Pulmonary artery endothelial cell (primary cell): ENCODE measurements at regions not wholly inside any gene's neighbourhood (a gene's known extent, or its start where the extent isn't known, plus 50 kb on each side); places are given as distances from the start of the nearest gene placed in this dataset.

ENCODE experiments used
- DNase-seq: peaks from one replicate; pipeline ENCODE4 v3.0.0-alpha.2; 2011; ENCODE audit warnings: low read depth, low spot score

- no peak for DNase-seq
Observed at GRCh38 chr16:80362816-80363215, 178.0 kb upstream of the DYNLRB2 start.

- no peak for DNase-seq
Observed at GRCh38 chr16:80356365-80356764, 184.4 kb upstream of the DYNLRB2 start.

- DNase-seq, result no peak
Observed at GRCh38 chr16:80355335-80355734, 185.5 kb upstream of the DYNLRB2 start.

- no peak for DNase-seq
Observed at GRCh38 chr16:80350061-80350460, 190.7 kb upstream of the DYNLRB2 start.

GRCh38 chr16:80347900-80348299, 192.9 kb upstream of the DYNLRB2 start:
- DNase-seq, result no peak

GRCh38 chr16:80347002-80347401, 193.8 kb upstream of the DYNLRB2 start:
- no peak for DNase-seq

GRCh38 chr16:80346111-80346632, 194.6 kb upstream of the DYNLRB2 start:
- DNase-seq, result no peak

GRCh38 chr16:80345701-80346100, 195.1 kb upstream of the DYNLRB2 start:
- DNase-seq, result no peak

- DNase-seq, result no peak
Observed at GRCh38 chr16:80344570-80344969, 196.2 kb upstream of the DYNLRB2 start.

- DNase-seq, result no peak
Observed at GRCh38 chr16:80341263-80341662, 199.5 kb upstream of the DYNLRB2 start.

GRCh38 chr16:80337786-80338185, 203.0 kb upstream of the DYNLRB2 start:
- DNase-seq, result no peak

GRCh38 chr16:80330803-80331202, 210.0 kb upstream of the DYNLRB2 start:
- no peak for DNase-seq

GRCh38 chr16:80330150-80330549, 210.6 kb upstream of the DYNLRB2 start:
- no peak for DNase-seq

- DNase-seq, result no peak
Observed at GRCh38 chr16:80327740-80328139, 213.1 kb upstream of the DYNLRB2 start.

- no peak for DNase-seq
Observed at GRCh38 chr16:80324371-80324770, 216.4 kb upstream of the DYNLRB2 start.

GRCh38 chr16:80323808-80324195, 217.0 kb upstream of the DYNLRB2 start:
- DNase-seq, result no peak

- DNase-seq, result no peak
Observed at GRCh38 chr16:80323187-80323807, 217.5 kb upstream of the DYNLRB2 start.

- DNase-seq, result no peak
Observed at GRCh38 chr16:80319181-80319580, 221.6 kb upstream of the DYNLRB2 start.

- no peak for DNase-seq
Observed at GRCh38 chr16:80318107-80318506, 222.7 kb upstream of the DYNLRB2 start.

- no peak for DNase-seq
Observed at GRCh38 chr16:80317599-80318037, 223.2 kb upstream of the DYNLRB2 start.

GRCh38 chr16:80317116-80317515, 223.7 kb upstream of the DYNLRB2 start:
- DNase-seq, result no peak

GRCh38 chr16:80314042-80314441, 226.8 kb upstream of the DYNLRB2 start:
- DNase-seq, result no peak

- DNase-seq, result no peak
Observed at GRCh38 chr16:80309178-80309577, 231.6 kb upstream of the DYNLRB2 start.

GRCh38 chr16:80305410-80305809, 235.4 kb upstream of the DYNLRB2 start:
- no peak for DNase-seq
